Fibroblast of gingiva (primary cell): ENCODE measurements at regions not wholly inside any gene's neighbourhood (a gene's known extent, or its start where the extent isn't known, plus 50 kb on each side); places are given as distances from the start of the nearest gene placed in this dataset.
A peak's percentile ranks its signal among the peaks of the same experiment; 100 is the strongest.
"Not testable (repeated sequence)": the region's sequence is repeated elsewhere in the genome, so short reads cannot be mapped to it uniquely, and the experiment has no call there.

Experiments used
- DNase-seq: peaks from one replicate; pipeline ENCODE4 v3.0.0-alpha.2; 2011; ENCODE audit warnings: low read depth

- no peak for DNase-seq
Measured at GRCh38 chr4:126986828-126987227, 645.9 kb upstream of the INTU start.

GRCh38 chr4:126991965-126992364, 640.8 kb upstream of the INTU start:
- peak; percentile 81 for DNase-seq

- DNase-seq: peak; percentile 54
Measured at GRCh38 chr4:126992910-126993309, 639.8 kb upstream of the INTU start.

GRCh38 chr4:126993351-126993750, 639.4 kb upstream of the INTU start:
- DNase-seq: no peak

GRCh38 chr4:126995235-126995634, 637.5 kb upstream of the INTU start:
- DNase-seq: no peak

- peak; percentile 89 for DNase-seq
Measured at GRCh38 chr4:127000110-127000509, 632.6 kb upstream of the INTU start.

- DNase-seq: no peak
Measured at GRCh38 chr4:127000846-127001245, 631.9 kb upstream of the INTU start.

- DNase-seq: no peak
Measured at GRCh38 chr4:127001933-127002332, 630.8 kb upstream of the INTU start.

- peak; percentile 84 for DNase-seq
Measured at GRCh38 chr4:127006446-127006877, 626.3 kb upstream of the INTU start.

GRCh38 chr4:127007305-127007704, 625.5 kb upstream of the INTU start:
- peak; percentile 85 for DNase-seq

- peak; percentile 44 for DNase-seq
Measured at GRCh38 chr4:127012549-127012948, 620.2 kb upstream of the INTU start.

- DNase-seq: no peak
Measured at GRCh38 chr4:127015667-127016117, 617.1 kb upstream of the INTU start.

GRCh38 chr4:127018381-127018780, 614.4 kb upstream of the INTU start:
- no peak for DNase-seq

GRCh38 chr4:127020831-127021230, 611.9 kb upstream of the INTU start:
- not testable (repeated sequence) for DNase-seq

- no peak for DNase-seq
Measured at GRCh38 chr4:127036296-127036695, 596.5 kb upstream of the INTU start.

- no peak for DNase-seq
Measured at GRCh38 chr4:127045861-127046260, 586.9 kb upstream of the INTU start.

GRCh38 chr4:127047930-127048329, 584.8 kb upstream of the INTU start:
- no peak for DNase-seq

- DNase-seq: no peak
Measured at GRCh38 chr4:127048376-127049044, 584.2 kb upstream of the INTU start.

- DNase-seq: peak; percentile 7
Measured at GRCh38 chr4:127049526-127049925, 583.2 kb upstream of the INTU start.

- peak; percentile 14 for DNase-seq
Measured at GRCh38 chr4:127052742-127053141, 580.0 kb upstream of the INTU start.

- peak; percentile 65 for DNase-seq
Measured at GRCh38 chr4:127055357-127055756, 577.4 kb upstream of the INTU start.

GRCh38 chr4:127069675-127070074, 563.1 kb upstream of the INTU start:
- DNase-seq: peak; percentile 71

- no peak for DNase-seq
Measured at GRCh38 chr4:127071443-127071842, 561.3 kb upstream of the INTU start.

GRCh38 chr4:127080141-127080540, 552.6 kb upstream of the INTU start:
- no peak for DNase-seq
